ENCODE measurements at regions not wholly inside any gene's neighbourhood (a gene's known extent, or its start where the extent isn't known, plus 50 kb on each side); places are given as distances from the start of the nearest gene placed in this dataset.
"Not testable (repeated sequence)": the region's sequence is repeated elsewhere in the genome, so short reads cannot be mapped to it uniquely, and the experiment has no call there.

DNA sequence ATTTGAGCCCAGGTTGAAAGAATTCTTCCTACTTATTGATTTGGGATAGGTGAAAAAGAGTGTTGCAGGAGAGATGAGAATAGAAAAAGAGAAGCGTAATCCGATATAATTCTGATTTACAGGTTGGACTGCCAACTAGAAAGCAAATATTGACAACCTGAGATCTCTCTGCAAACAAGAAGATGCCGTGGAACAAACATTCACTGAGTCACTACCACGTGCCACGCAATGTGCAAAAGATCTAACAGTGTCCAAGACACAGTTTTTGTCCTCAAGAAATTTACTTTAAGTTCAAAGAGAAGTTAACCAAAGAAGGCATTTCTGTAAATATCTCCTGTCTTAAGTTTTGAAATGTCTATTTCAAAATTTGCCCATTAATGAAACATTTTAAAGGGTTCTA lies 578.0 kb upstream of the ARID1B start:
- Histone ChIP-seq H3K27ac (no peak overlapping the region), H3K4me3 (ENCODE audit: low read depth, low read length) (no peak overlapping the region), H3K27me3 (replicated peaks) (no peaks in the 10 kb centered on the region), H3K36me3 (replicated peaks) (no peaks in the 10 kb centered on the region)
- TF ChIP-seq, protein P1, sequence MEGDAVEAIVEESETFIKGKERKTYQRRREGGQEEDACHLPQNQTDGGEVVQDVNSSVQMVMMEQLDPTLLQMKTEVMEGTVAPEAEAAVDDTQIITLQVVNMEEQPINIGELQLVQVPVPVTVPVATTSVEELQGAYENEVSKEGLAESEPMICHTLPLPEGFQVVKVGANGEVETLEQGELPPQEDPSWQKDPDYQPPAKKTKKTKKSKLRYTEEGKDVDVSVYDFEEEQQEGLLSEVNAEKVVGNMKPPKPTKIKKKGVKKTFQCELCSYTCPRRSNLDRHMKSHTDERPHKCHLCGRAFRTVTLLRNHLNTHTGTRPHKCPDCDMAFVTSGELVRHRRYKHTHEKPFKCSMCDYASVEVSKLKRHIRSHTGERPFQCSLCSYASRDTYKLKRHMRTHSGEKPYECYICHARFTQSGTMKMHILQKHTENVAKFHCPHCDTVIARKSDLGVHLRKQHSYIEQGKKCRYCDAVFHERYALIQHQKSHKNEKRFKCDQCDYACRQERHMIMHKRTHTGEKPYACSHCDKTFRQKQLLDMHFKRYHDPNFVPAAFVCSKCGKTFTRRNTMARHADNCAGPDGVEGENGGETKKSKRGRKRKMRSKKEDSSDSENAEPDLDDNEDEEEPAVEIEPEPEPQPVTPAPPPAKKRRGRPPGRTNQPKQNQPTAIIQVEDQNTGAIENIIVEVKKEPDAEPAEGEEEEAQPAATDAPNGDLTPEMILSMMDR (IDR thresholded peaks at IDR 0.05; ENCODE audit: low read depth, low read length, missing control alignments): no peak
- DNase-seq: no peak
- in situ Hi-C loops (cut with HindIII; ENCODE audit: low pct_ligation_motif_present, low sequenced_read_pairs): no loop called here

- Histone ChIP-seq H3K36me3 (replicated peaks) (no peaks in the 10 kb centered on the region), H3K27ac (no peak overlapping the region), H3K4me3 (ENCODE audit: low read depth, low read length) (no peak overlapping the region), H3K27me3 (replicated peaks) (no peaks in the 10 kb centered on the region)
- TF ChIP-seq, protein P1 (IDR thresholded peaks at IDR 0.05; ENCODE audit: low read depth, low read length, missing control alignments): no peak
- DNase-seq: no peak
- in situ Hi-C loops (cut with HindIII; ENCODE audit: low pct_ligation_motif_present, low sequenced_read_pairs): no loop called here
Measured at GRCh38 chr6:156197513-156197912, 579.7 kb upstream of the ARID1B start.

DNA sequence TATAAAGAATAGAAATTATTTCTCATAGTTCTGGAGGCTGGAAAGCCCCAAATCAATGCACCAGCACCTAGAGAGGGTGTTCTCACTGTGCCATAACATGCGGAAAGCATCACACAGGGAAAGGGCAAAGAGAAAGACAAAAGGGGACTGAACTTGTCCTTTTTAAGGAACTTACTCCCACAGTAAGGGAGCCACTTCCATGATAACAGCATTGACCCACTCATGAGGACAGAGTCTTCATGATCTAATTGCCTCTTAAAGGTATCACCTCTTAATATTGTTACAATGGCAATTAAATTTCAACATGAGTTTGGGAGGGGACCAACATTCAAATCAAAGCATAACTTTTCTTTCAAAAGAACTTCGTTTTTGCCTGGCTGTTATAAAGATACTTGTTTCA lies 582.2 kb upstream of the ARID1B start:
- in situ Hi-C loops (cut with HindIII; ENCODE audit: low pct_ligation_motif_present, low sequenced_read_pairs): no loop called here
- no peak for DNase-seq

DNA sequence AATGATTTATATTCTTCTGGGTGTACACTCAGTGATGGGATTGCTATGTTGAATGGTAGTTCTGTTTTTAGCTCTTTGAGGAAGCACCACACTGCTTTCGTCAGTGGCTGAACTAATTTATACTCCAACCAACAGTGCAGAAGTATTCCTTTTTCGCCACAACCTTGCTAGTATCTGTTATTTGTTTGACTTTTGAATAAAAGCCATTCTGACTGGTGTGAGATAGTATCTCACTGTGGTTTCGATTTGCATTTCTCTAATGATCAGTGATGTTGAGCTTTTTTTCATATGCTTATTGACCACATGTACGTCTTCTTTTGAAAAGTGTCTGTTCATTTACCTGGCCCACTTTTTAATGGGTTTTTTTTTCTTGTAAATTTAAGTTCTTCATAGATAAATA lies 583.8 kb upstream of the ARID1B start:
- H3K27ac ChIP-seq: no peak overlapping the region
- in situ Hi-C loops (cut with HindIII; ENCODE audit: low pct_ligation_motif_present, low sequenced_read_pairs): no loop called here
- H3K4me3 ChIP-seq (ENCODE audit: low read depth, low read length): no peak overlapping the region
- no peak for DNase-seq
- no peaks in the 10 kb centered on the region for H3K27me3 ChIP-seq (replicated peaks)
- TF ChIP-seq, protein P1 (IDR thresholded peaks at IDR 0.05; ENCODE audit: low read depth, low read length, missing control alignments): no peak
- no peaks in the 10 kb centered on the region for H3K36me3 ChIP-seq (replicated peaks)

More for the DNA sequence above, 582.2 kb upstream of the ARID1B start:
- H3K27ac ChIP-seq: no peak overlapping the region
- no peaks in the 10 kb centered on the region for H3K36me3 ChIP-seq (replicated peaks)
- H3K27me3 ChIP-seq (replicated peaks): no peaks in the 10 kb centered on the region
- no peak overlapping the region for H3K4me3 ChIP-seq (ENCODE audit: low read depth, low read length)
- TF ChIP-seq, protein P1 (IDR thresholded peaks at IDR 0.05; ENCODE audit: low read depth, low read length, missing control alignments): no peak

GRCh38 chr6:156191895-156192294 lies 585.3 kb upstream of the ARID1B start:
- DNase-seq: no peak
- H3K27ac ChIP-seq: no peak overlapping the region
- TF ChIP-seq, protein P1 (IDR thresholded peaks at IDR 0.05; ENCODE audit: low read depth, low read length, missing control alignments): no peak
- H3K36me3 ChIP-seq (replicated peaks): no peaks in the 10 kb centered on the region
- no peak overlapping the region for H3K4me3 ChIP-seq (ENCODE audit: low read depth, low read length)
- in situ Hi-C loops (cut with HindIII; ENCODE audit: low pct_ligation_motif_present, low sequenced_read_pairs): no loop called here
- no peaks in the 10 kb centered on the region for H3K27me3 ChIP-seq (replicated peaks)

- in situ Hi-C loops (cut with HindIII; ENCODE audit: low pct_ligation_motif_present, low sequenced_read_pairs); H3K27ac ChIP-seq; H3K27me3 ChIP-seq (replicated peaks); DNase-seq; H3K36me3 ChIP-seq (replicated peaks); H3K4me3 ChIP-seq (ENCODE audit: low read depth, low read length): not testable (repeated sequence)
Measured at GRCh38 chr6:156191390-156191789, 585.8 kb upstream of the ARID1B start.
